GM12878 (cell line): ENCODE measurements at regions not wholly inside any gene's neighbourhood (a gene's known extent, or its start where the extent isn't known, plus 50 kb on each side); places are given as distances from the start of the nearest gene placed in this dataset.
"Not testable (repeated sequence)": the region's sequence is repeated elsewhere in the genome, so short reads cannot be mapped to it uniquely, and the experiment has no call there.

Experiments
- BHLHE40 ChIP-seq, 2 experiments: fragments of 450-650 bp in 1 of 2; IDR thresholded peaks; 2 replicates each; pipeline ENCODE4 v1.6.1; 2011 to 2017; ENCODE audit warnings: low read depth in 2 of 2, borderline replicate concordance in 1 of 2, improper control_type of control experiment in 1 of 2, low read length in 1 of 2, mild to moderate bottlenecking in 1 of 2
- CTCF ChIP-seq, 3 experiments: IDR thresholded peaks in 2 of 3; conservative IDR thresholded peaks in 1 of 3; 2 replicates each; pipeline ENCODE4 v1.5.1; 2011; ENCODE audit warnings: low read depth in 3 of 3, low read length in 3 of 3, mild to moderate bottlenecking in 3 of 3, control low read depth in 2 of 3, moderate library complexity in 2 of 3, inconsistent platforms in 1 of 3, mixed read lengths in 1 of 3; ENCODE audit not compliant: control insufficient read depth in 2 of 3, insufficient read depth in 1 of 3; ENCODE audit errors: extremely low read depth in 1 of 3
- EZH2 ChIP-seq: IDR thresholded peaks from 2 replicates; pipeline ENCODE4 v1.6.1; 2012; ENCODE audit warnings: low read depth, mild to moderate bottlenecking, control low read depth, inconsistent platforms, low read length, borderline replicate concordance; ENCODE audit not compliant: control insufficient read depth
- FOXM1 ChIP-seq: IDR thresholded peaks from 2 replicates; pipeline ENCODE4 v1.6.1; 2012; ENCODE audit warnings: low read depth, mild to moderate bottlenecking, inconsistent platforms, low read length, moderate library complexity
- GABPA ChIP-seq: IDR thresholded peaks from 2 replicates; pipeline ENCODE4 v1.6.1; 2014; ENCODE audit warnings: antibody characterized with exemption, low read depth, mild to moderate bottlenecking, inconsistent platforms
- NFYB ChIP-seq: IDR thresholded peaks from 2 replicates; pipeline ENCODE4 v1.6.1; 2011; ENCODE audit warnings: low read depth, mild to moderate bottlenecking, low read length, improper control_type of control experiment, moderate library complexity; ENCODE audit not compliant: insufficient read depth
- PBX3 ChIP-seq: IDR thresholded peaks from 2 replicates; pipeline ENCODE4 v1.6.1; 2011; ENCODE audit warnings: mild to moderate bottlenecking, low read depth, low read length, moderate library complexity; ENCODE audit not compliant: insufficient replicate concordance
- POLR2A ChIP-seq: IDR thresholded peaks from 2 replicates; pipeline ENCODE4 v1.6.1; 2011; ENCODE audit warnings: low read depth, mild to moderate bottlenecking, low read length
- POLR2AphosphoS5 ChIP-seq: IDR thresholded peaks from 2 replicates; pipeline ENCODE4 v1.6.1; 2011; ENCODE audit warnings: mild to moderate bottlenecking, low read length, inconsistent platforms
- REST ChIP-seq: IDR thresholded peaks from 2 replicates; pipeline ENCODE4 v1.6.1; 2012; ENCODE audit warnings: mild to moderate bottlenecking, low read depth, low read length
- RFX5 ChIP-seq: IDR thresholded peaks from 2 replicates; pipeline ENCODE4 v1.6.1; 2011; ENCODE audit warnings: low read depth, low read length, improper control_type of control experiment
- USF2 ChIP-seq: IDR thresholded peaks from 2 replicates; pipeline ENCODE4 v1.6.1; 2011; ENCODE audit warnings: low read depth, low read length, improper control_type of control experiment, borderline replicate concordance
- YY1 ChIP-seq: IDR thresholded peaks from 2 replicates; pipeline ENCODE4 v1.6.1; 2011; ENCODE audit warnings: low read depth, mild to moderate bottlenecking, low read length
- ZZZ3 ChIP-seq: IDR thresholded peaks from 2 replicates; pipeline ENCODE4 v1.6.1; 2011; ENCODE audit warnings: low read depth; ENCODE audit not compliant: control insufficient read depth, insufficient read length

- not testable (repeated sequence) for TF ChIP-seq BHLHE40 (IDR thresholded peaks at IDR 0.05; ENCODE audit: borderline replicate concordance in 1 of 2, low read depth in 2 of 2, low read length in 1 of 2); ZZZ3; FOXM1; CTCF (IDR thresholded peaks at IDR 0.05 in 2 of 3, conservative IDR thresholded peaks at IDR 0.05 in 1 of 3; ENCODE audit: control insufficient read depth in 2 of 3, extremely low read depth in 1 of 3, insufficient read depth in 1 of 3, low read depth in 3 of 3, low read length in 3 of 3); RFX5; POLR2AphosphoS5; YY1; GABPA; PBX3; USF2; NFYB; EZH2; POLR2A; REST
Measured at GRCh38 chr20:54352541-54352940, 122.9 kb upstream of the DOK5 start.
